ENCODE measurements at regions not wholly inside any gene's neighbourhood (a gene's known extent, or its start where the extent isn't known, plus 50 kb on each side); places are given as distances from the start of the nearest gene placed in this dataset.

DNA sequence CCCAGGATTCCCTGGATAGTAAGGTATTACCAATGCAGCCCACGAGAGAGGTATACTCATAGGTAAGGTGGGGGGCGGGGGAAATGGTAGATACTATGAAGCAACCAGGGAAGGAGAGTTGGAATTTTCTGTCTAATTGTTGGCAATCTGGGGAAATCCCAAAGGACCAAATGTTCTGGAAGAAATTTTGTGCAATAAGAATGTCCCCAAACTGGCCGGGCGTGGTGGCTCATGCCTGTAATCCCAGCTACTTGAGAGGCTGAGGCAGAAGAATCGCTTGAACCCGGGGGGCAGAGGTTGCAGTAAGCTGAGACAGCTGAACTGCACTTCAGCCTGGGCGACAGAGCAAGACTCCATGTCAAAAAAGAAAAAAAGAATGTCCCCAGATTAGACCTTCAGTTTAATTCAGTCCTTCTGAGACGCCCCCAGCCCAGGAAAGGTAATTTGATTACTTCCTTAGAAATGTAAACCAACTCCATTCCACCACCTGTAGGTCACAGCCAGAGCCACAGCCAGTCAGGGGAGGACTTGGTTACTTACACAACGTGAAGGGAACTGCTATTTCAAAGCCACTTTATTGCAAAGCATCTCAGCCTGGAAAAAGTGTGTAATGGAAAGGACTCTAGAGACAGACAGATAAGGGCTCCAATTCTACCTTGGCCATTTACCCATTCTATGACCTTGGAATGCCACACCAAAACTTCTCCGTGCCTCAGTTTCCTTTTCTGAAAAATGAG lies 50.0 kb upstream of the KLF4 start:
- FAIRE-seq: no peak
- Histone ChIP-seq H3K4me3 (ENCODE audit: low read depth, low read length) (no peak overlapping the region), H3K27me3 (ENCODE audit: control insufficient read depth, insufficient read depth, low read length) (no peaks in the 10 kb centered on the region), H3K36me3 (ENCODE audit: control insufficient read depth, insufficient read depth, low read length) (no peaks in the 10 kb centered on the region)
- DNase-seq (ENCODE audit: low read depth): no peak
- TF ChIP-seq, protein P1, sequence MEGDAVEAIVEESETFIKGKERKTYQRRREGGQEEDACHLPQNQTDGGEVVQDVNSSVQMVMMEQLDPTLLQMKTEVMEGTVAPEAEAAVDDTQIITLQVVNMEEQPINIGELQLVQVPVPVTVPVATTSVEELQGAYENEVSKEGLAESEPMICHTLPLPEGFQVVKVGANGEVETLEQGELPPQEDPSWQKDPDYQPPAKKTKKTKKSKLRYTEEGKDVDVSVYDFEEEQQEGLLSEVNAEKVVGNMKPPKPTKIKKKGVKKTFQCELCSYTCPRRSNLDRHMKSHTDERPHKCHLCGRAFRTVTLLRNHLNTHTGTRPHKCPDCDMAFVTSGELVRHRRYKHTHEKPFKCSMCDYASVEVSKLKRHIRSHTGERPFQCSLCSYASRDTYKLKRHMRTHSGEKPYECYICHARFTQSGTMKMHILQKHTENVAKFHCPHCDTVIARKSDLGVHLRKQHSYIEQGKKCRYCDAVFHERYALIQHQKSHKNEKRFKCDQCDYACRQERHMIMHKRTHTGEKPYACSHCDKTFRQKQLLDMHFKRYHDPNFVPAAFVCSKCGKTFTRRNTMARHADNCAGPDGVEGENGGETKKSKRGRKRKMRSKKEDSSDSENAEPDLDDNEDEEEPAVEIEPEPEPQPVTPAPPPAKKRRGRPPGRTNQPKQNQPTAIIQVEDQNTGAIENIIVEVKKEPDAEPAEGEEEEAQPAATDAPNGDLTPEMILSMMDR (IDR thresholded peaks at IDR 0.05; ENCODE audit: insufficient read depth, low read length, severe bottlenecking): peak; percentile 8

All from bronchial epithelial cell (primary cell).